Activated naive CD8-positive, alpha-beta T cell treated with anti-CD3 and anti-CD28 coated beads, Interleukin-2, amount 50 U/mL, for 16 hours (primary cell): ENCODE measurements at regions not wholly inside any gene's neighbourhood (a gene's known extent, or its start where the extent isn't known, plus 50 kb on each side); places are given as distances from the start of the nearest gene placed in this dataset.
"Not testable (repeated sequence)": the region's sequence is repeated elsewhere in the genome, so short reads cannot be mapped to it uniquely, and the experiment has no call there.

ENCODE experiments used
- DNase-seq: peaks from one replicate; pipeline ENCODE4 v3.0.0-alpha.2; 2020; ENCODE audit warnings: low read depth, low spot score

DNA sequence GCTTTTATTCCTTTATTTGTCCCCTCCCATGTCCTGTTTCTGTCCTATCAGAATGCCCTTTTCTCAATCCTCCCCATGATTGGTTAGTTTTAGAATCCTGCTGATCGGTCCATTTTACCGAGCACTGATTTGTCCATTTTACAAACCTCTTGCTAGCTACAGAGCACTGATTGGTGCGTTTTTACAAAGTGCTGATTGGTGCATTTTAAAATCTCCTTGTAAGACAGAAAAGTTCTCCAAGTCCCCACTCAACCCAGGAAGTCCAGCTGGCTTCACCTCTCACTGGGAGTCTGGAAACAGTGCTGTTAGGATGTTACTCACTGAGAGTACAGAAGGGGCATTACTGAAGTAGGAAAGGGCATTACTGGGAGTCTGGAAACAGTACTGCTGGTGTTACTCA lies 461.7 kb upstream of the CDH4 start:
- DNase-seq, result not testable (repeated sequence)

DNA sequence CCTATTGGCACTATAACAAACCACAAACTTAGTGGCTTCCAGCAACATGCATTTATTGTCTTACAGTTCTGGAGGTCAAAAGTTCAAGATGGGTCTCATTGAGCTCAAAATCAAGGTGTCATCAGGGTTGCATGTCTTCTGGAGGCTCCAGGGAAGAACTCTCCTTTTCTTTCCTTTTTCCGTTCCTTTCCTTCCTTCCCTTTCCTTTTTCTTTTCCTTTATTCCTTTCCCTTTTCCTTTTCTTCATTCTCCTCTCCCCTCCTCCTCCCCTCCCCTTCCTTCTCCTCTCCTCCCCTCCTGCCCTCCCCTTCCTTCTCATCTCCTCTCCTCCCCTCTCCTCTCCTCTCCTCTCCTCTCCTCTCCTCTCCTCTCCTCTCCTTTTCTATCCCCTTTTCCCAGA lies 460.2 kb upstream of the CDH4 start:
- DNase-seq, result no peak

GRCh38 chr20:60792941-60793340 lies 459.1 kb upstream of the CDH4 start:
- DNase-seq, result no peak

DNA sequence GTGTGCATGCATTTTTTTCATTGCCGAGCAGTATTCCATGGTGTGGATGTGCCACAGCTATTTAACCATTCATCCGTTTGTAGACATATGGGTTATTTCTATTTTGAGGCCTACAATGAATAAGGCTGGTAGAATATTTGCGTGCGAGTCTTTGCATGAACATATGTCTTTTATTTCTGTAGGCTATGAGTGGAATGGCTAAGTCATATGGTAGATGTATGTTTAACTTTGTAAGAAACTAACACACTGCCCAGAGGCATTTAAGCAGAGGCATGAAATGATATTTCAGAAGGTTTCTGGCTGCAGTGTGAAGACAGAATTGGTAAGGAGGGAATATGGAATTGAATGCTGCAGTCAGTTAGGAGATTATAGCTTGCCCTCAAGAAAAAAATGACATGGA lies 457.4 kb upstream of the CDH4 start:
- no peak for DNase-seq

DNA sequence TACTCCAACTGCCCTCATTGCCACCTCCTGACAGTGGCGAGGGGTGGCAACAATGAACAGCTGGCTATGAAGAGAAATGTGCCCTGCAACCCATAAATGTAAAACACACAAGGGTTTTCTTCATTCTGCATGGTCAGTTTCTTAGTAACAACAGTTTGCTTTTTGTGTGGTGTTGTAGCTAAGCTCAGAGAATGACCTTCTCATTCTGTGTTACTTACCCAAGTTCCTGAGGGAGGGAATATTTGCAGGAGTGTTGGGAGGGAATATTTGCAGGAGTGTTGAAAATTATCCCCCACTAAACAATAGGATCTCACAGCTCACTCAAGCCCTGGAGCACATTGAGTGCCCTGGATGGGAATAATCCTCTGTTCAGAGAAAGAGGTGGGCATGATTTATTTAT lies 456.4 kb upstream of the CDH4 start:
- no peak for DNase-seq

- no peak for DNase-seq
These were observed 451.9 kb upstream of the CDH4 start for GRCh38 chr20:60800185-60800584.

GRCh38 chr20:60802676-60803075 lies 449.4 kb upstream of the CDH4 start:
- DNase-seq, result no peak

- no peak for DNase-seq
These were observed 448.6 kb upstream of the CDH4 start for GRCh38 chr20:60803335-60804055.

GRCh38 chr20:60804240-60804917 lies 447.7 kb upstream of the CDH4 start:
- no peak for DNase-seq

DNA sequence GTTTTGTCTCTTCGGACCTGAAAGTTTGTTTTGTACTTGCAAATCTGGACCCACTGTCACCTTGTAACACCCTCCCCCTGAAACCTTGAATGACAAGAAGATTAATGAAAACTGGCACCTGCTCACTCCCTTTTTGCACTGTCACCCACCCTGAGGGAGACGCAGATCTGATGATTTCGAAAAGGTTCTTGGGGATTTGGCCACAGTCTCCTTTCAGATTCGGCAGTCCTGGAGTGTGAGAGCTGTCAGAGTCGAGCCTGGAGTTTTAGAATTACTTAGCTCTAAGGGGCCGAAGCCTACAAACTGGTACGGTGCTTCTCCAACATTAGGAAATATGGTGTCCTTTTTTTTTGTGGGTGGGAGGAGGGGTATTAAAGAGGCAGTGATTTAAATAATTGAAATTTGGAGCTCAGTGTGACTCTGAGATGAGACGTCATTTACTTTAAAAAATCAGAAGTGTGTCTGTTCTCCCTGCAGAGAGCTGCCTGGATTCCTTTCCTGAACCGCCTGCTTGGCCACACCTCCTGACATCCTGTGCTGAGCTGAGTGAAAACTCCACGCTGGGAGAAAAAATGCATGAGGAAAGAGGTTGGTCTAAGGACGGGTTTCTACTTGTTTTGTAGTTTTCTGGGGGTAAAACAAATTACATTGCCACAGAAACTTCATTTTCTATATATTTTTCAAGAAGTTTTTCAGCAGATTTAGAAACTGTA lies 447.0 kb upstream of the CDH4 start:
- no peak for DNase-seq

DNA sequence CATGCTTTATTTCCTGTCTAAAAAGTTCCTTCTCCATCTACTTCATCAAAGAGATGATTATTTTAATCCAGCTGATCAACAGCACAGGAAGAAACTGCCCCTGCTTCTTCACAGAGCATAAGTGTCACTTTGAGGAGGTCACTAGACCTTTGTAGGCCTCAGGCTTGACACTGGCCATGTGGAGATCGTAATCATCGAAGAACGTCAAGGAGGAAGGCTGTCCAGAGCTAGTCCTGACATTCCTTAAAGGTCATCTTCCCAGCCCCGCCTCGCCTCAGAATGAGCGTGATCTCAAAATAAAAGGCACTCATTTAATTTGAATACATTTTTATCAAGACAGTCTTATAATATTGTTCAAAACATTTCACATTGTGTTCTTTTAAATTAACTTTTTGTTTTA lies 445.7 kb upstream of the CDH4 start:
- no peak for DNase-seq

DNA sequence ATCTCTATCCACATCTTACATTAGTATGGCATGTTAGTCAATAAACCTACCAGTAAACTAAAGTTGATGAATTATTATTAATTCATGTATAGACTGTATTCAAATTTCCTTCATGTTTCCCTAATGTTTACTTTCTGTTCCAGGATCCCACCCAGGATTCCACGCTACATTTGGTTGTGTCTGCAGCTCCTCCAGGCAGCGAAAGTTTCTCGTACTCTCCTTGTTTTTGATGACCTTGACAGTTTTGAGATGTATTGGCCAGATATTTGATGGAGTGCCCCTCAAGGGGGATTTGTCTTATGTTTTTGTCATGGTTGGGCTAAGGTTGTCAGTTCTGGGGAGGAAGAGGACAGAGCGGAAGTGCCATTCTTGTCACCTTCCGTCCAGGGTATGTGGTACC lies 445.2 kb upstream of the CDH4 start:
- DNase-seq, result no peak

DNA sequence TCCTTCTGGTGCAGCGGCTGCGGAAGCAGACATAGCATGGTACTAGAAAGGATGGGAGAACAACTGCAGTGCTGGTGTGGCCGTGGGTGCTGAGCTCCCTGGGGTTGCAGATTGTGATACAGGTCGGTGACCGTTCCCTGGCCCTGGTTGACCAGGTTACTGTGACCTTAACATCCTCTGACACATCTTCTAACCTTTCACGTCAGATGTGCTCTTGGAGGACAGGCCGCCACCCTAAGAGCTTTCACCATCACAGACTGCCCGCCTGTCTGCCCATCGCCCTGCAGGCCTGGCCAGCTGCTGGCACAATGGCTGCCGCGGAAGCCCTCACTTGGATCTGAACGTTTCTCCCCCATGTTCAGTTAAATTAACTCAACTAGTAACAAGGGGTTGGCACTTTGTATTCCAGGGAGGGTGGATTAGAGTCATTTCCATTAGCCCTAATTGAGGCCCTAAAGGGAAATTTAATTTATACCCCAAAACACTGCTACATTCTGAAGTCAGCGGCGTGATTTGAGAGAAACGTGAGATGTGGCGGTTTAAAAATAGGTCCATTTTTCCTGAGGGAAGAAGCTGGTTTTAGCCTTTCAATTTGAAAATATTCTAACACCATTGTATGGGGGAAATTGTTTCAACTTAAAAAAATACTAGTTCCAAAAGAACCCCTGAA lies 443.9 kb upstream of the CDH4 start:
- DNase-seq, result no peak

- no peak for DNase-seq
These were observed 443.4 kb upstream of the CDH4 start for GRCh38 chr20:60808701-60809100.

- no peak for DNase-seq
These were observed 441.5 kb upstream of the CDH4 start for GRCh38 chr20:60810561-60810960.

DNA sequence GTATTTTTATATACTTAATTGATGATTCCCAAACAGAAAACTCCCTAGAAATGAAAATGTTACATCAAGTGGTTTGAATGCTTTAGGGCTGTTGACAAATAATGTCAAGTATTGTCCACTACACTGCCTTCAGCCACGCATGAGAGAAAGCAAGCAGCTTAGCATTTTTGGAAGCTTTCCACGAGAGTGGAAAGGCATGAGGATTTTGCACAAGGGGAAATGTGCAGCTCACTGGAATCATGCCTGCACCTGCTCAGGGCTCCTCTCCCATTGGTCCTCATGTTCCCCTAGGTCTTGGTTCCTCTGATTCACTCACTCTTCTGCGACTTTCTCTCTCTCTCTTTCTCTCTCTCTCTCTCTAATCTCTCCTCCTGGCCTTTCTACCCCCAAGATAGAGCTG lies 439.5 kb upstream of the CDH4 start:
- DNase-seq, result no peak

DNA sequence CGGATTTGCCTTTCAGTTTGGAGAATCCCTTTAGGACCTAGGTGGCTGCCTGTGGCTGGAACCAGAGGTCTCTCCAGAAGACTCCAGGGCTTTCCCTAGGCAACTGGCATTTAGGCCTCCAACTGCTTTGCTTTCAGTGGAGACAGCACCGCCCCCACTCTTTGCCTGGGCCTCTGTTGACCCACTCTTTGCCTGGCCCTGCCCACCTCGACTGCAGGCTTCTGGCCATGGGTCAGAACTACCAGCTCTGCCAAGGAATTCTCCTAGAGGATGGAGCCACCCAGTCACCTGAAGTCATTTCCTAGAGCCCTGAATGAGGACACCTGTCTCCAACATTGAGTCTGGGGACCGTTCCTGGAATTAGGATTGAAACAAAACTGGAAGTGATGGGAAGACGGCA lies 439.0 kb upstream of the CDH4 start:
- no peak for DNase-seq

DNA sequence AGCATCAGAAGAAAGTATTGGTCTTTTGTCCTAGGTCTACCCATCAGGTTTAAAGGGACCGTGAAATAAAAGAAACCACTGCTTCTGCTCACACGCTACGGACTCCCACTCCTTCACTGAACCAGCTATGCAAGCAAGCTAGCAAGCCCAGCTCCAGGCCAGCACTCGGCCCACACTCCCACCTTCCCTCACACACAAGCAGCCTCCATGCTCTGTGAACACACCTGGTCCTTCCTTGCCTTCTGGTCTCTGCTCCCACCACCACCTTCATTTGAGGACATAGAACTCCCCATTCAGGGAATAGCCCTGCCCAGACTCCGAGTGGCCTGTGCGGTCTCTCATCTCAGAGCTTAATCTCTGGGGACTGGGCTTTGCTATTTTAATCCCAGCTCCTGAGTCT lies 436.4 kb upstream of the CDH4 start:
- no peak for DNase-seq

- no peak for DNase-seq
These were observed 435.2 kb upstream of the CDH4 start for GRCh38 chr20:60816901-60817300.

DNA sequence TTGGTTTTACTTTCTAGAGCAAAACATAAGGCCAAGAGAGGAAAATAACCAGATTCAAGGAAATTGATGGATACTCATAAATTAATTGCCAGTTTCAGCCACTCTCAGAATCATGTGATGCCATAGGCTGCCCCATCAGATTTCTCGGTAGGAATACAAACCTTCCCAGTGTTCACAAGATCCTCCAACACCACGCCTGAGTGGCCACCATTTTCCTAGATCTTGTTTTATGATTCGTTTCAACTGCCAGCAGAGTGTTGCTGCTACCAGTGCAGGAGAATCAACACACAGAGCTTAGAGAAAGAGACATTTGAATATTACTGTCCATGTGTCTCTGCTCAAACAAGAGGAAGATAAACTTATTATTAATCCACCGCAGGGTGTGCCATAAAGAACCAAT lies 434.2 kb upstream of the CDH4 start:
- no peak for DNase-seq

DNA sequence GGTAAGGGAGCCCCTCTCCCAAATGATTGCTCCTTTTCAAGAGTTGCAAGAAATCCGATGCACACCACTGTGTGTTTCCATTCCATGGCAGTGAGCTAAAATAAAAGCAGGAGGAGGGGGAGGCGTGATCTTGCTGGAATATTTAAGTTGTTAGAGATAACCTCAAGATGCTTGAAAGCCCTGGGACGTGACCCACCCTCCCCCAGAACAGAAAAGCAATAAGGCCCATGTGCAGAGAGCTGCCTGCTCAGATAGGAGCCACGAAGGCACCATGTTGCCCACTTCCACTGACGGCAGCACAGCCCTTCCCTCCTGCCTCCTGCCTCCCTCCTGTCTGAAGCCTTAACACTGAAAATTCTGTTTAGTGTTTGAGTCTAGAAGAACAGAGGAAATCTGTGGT lies 432.6 kb upstream of the CDH4 start:
- no peak for DNase-seq

- DNase-seq, result no peak
These were observed 431.9 kb upstream of the CDH4 start for GRCh38 chr20:60820149-60820548.
